ENCODE measurements at regions not wholly inside any gene's neighbourhood (a gene's known extent, or its start where the extent isn't known, plus 50 kb on each side); places are given as distances from the start of the nearest gene placed in this dataset.

DNA sequence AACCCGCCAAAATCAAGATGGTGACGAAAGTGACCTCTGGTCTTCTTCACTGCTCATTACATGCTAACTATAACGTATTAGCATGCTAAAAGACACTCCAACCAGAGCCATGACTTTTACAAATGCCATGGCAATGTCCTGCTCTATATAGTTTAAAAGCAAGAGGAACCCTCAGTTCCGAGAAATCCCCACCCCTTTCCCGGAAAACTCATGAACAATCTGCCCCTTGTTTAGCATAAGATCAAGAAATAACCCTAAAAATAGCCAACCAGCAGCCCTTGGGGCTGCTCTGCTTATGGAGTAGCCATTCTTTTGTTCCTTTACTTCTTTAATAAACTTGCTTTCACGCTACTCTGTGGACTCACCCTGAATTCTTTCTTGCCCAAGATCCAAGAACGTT, 463.5 kb upstream of the FAM241A start:
- H2AFZ ChIP-seq (ENCODE audit: low read depth, low read length) = no peak overlapping the region
- POLR2A ChIA-PET = no interaction called here
- DNase-seq (ENCODE audit: extremely low read depth in 1 of 4, low spot score in 3 of 4) (no peak), ATAC-seq (no peak), FAIRE-seq (no peak)
- no peaks in the 10 kb centered on the region for H3K9me3 ChIP-seq (replicated peaks; ENCODE audit: control insufficient read depth, insufficient read depth, low read depth, low read length)
- no peak overlapping the region for H3K9ac ChIP-seq (ENCODE audit: insufficient read depth in 1 of 2, low read depth in 2 of 2, low read length in 2 of 2)
- no peaks in the 10 kb centered on the region for H4K20me1 ChIP-seq (replicated peaks; ENCODE audit: control insufficient read depth, insufficient read depth, low read length)
- no peak overlapping the region for H3K4me3 ChIP-seq
- intact Hi-C loops (cut with micrococcal nuclease) = no loop called here
- 2% methylated on average over 7 of the region's 7 CpGs for WGBS (ENCODE audit: insufficient coverage, low coverage, missing lambda C conversion rate)
- no peaks in the 10 kb centered on the region for H3K79me2 ChIP-seq (ENCODE audit: control insufficient read depth, insufficient read depth, low read length)
- CTCF ChIA-PET (ENCODE audit: low intra/inter-chr PET ratio) = no interaction called here
- in situ Hi-C loops (cut with MboI) = no loop called here
- TF ChIP-seq ELK3 (CRISPR knock-in tag; IDR thresholded peaks at IDR 0.05) = no peak
- TF ChIP-seq ZZZ3 (IDR thresholded peaks at IDR 0.05) = no peak
- no peak for TF ChIP-seq RFX5 (IDR thresholded peaks at IDR 0.05; ENCODE audit: low read depth, low read length)
- no peak for TF ChIP-seq SMARCA4 (IDR thresholded peaks at IDR 0.05)
- no peak for TF ChIP-seq SIRT6 (IDR thresholded peaks at IDR 0.05; ENCODE audit: low read depth, low read length)
- no peak for TF ChIP-seq CBX1 (IDR thresholded peaks at IDR 0.05; ENCODE audit: low read depth)
- no peak for TF ChIP-seq MCM3 (IDR thresholded peaks at IDR 0.05)
- TF ChIP-seq LEF1 (IDR thresholded peaks at IDR 0.05) = no peak
- no peak for TF ChIP-seq ZNF384 (IDR thresholded peaks at IDR 0.05; ENCODE audit: low read depth, low read length)
- no peak for TF ChIP-seq GABPB1 (CRISPR knock-in tag; IDR thresholded peaks at IDR 0.05)
- no peak for TF ChIP-seq SMAD4 (CRISPR knock-in tag; conservative IDR thresholded peaks at IDR 0.05)
- TF ChIP-seq ZNF239 (CRISPR knock-in tag; IDR thresholded peaks at IDR 0.05) = no peak
- no peak for TF ChIP-seq SLC30A9 (CRISPR knock-in tag; IDR thresholded peaks at IDR 0.05)
- TF ChIP-seq FOXM1 (IDR thresholded peaks at IDR 0.05; ENCODE audit: low read depth) = no peak
- TF ChIP-seq FOXM1 (CRISPR knock-in tag; IDR thresholded peaks at IDR 0.05; ENCODE audit: low read depth) = no peak
- no peak for TF ChIP-seq ZNF311 (CRISPR knock-in tag; IDR thresholded peaks at IDR 0.05)
- no peak overlapping the region for H3K27ac ChIP-seq (ENCODE audit: extremely low read depth, low read depth, low read length)
- H3K9me1 ChIP-seq (ENCODE audit: control insufficient read depth, insufficient read depth, low read length) = no peaks in the 10 kb centered on the region
- H3K4me1 ChIP-seq (replicated peaks in 1 of 2; ENCODE audit: control insufficient read depth in 2 of 2, insufficient read depth in 2 of 2, low read length in 2 of 2) = no peaks in the 10 kb centered on the region
- H3K27me3 ChIP-seq (ENCODE audit: control insufficient read depth in 2 of 2, insufficient read depth in 2 of 2, low read length in 2 of 2) = no peaks in the 10 kb centered on the region
- H3K36me3 ChIP-seq (ENCODE audit: control insufficient read depth, insufficient read depth, low read length) = no peaks in the 10 kb centered on the region
- BruUV-seq (replicated peaks) = no TSS peak
- no peak overlapping the region for H3K4me2 ChIP-seq (ENCODE audit: insufficient read depth, low read length)
